ENCODE measurements at regions not wholly inside any gene's neighbourhood (a gene's known extent, or its start where the extent isn't known, plus 50 kb on each side); places are given as distances from the start of the nearest gene placed in this dataset.

- TF ChIP-seq POLR2AphosphoS5 (IDR thresholded peaks at IDR 0.05; ENCODE audit: low read depth) (no peak), CTCF (IDR thresholded peaks at IDR 0.05; ENCODE audit: insufficient read depth, low read length) (no peak), REST (IDR thresholded peaks at IDR 0.05; ENCODE audit: insufficient replicate concordance, low read depth) (no peak)
Observed at GRCh38 chr1:79539001-79539400, 532.5 kb upstream of the ADGRL4 start.
